ENCODE measurements at regions not wholly inside any gene's neighbourhood (a gene's known extent, or its start where the extent isn't known, plus 50 kb on each side); places are given as distances from the start of the nearest gene placed in this dataset.

DNA sequence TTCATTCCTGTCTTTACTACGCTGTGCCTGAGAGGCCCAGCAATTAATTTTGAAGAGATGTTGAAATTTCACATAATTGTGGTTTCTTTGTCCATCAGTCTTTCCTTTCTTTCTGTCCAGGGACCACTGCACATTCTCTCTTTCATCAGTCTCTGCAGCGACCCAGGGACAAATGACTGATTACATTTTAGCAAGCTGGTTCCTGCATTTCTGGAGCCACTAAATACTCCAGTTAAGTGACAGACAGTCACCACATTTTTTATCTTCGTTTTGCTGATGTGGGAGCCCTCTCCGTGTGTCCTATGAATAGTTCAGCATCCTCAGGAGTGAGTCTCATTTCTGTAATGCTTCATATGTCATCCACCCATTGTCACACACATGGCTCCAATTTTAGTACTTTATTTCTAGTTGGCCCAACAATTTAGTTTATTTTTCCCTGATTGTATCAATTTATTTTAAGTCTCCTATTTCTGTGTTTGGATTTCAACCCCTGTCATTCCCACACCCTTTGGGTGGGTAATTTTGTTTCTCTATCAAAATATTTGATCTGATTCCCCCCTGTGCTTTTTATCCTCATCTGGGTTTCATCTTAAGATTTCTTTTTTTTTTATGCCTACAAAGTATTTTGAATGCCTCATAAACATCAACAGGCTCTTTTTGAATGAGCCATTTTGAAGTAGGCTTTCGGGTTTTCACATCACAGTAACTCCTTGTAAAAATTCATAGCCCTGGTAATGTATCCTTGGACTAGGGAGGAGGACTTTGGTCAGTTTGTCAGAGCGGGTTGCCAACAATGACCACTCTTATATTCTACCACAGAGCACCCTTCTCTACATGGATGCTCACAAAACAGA, 1196.5 kb downstream of the GALC start:
- no peak overlapping the region for H3K4me3 ChIP-seq
- no peaks in the 10 kb centered on the region for H3K9me3 ChIP-seq (ENCODE audit: low read depth)
- 46% methylated on average over 6 of the region's 6 CpGs for WGBS (ENCODE audit: low lambda C conversion rate, missing lambda C conversion rate)
- no peaks in the 10 kb centered on the region for H4K20me1 ChIP-seq (ENCODE audit: insufficient read depth, poor library complexity, severe bottlenecking)
- no peaks in the 10 kb centered on the region for H3K9me2 ChIP-seq (replicated peaks; ENCODE audit: insufficient read depth)
- no peak for DNase-seq (ENCODE audit: low spot score)
- H3K4me1 ChIP-seq (ENCODE audit: insufficient read depth) = peaks cover 3% of the 10 kb centered on the region
- H3K79me2 ChIP-seq = no peaks in the 10 kb centered on the region
- H3K27ac ChIP-seq = peak overlapping the region; percentile 17
- no peak overlapping the region for H2AFZ ChIP-seq
- TF ChIP-seq EZH2 (IDR thresholded peaks at IDR 0.05; ENCODE audit: borderline replicate concordance) (no peak), EZH2phosphoT487 (IDR thresholded peaks at IDR 0.05; ENCODE audit: low read depth, severe bottlenecking, unreplicated experiment) (no peak)
- TF ChIP-seq, protein P1, sequence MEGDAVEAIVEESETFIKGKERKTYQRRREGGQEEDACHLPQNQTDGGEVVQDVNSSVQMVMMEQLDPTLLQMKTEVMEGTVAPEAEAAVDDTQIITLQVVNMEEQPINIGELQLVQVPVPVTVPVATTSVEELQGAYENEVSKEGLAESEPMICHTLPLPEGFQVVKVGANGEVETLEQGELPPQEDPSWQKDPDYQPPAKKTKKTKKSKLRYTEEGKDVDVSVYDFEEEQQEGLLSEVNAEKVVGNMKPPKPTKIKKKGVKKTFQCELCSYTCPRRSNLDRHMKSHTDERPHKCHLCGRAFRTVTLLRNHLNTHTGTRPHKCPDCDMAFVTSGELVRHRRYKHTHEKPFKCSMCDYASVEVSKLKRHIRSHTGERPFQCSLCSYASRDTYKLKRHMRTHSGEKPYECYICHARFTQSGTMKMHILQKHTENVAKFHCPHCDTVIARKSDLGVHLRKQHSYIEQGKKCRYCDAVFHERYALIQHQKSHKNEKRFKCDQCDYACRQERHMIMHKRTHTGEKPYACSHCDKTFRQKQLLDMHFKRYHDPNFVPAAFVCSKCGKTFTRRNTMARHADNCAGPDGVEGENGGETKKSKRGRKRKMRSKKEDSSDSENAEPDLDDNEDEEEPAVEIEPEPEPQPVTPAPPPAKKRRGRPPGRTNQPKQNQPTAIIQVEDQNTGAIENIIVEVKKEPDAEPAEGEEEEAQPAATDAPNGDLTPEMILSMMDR (IDR thresholded peaks at IDR 0.05; ENCODE audit: poor library complexity) = no peak
- no peaks in the 10 kb centered on the region for H3K36me3 ChIP-seq (replicated peaks; ENCODE audit: insufficient read depth, low read depth)
- no peaks in the 10 kb centered on the region for H3K27me3 ChIP-seq
- no peak overlapping the region for H3K4me2 ChIP-seq

DNA sequence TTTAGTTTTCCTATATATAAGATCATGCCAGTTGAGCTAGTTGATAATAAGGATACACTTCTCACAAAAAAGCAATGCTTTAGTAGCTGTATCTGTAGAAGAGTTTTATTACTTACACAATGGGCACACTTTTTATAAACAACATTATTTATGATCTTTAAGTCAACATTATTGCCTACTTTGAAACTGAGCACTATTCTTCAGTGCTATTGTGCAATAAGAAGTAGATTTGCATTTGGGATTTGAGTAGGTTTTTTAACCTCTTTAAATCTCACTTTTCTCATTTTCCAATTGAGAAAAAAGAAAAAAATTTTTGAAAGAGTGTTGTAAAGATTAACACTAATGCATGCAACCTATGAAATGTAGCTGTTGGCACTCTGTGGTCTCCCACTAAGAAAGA, 1198.3 kb downstream of the GALC start:
- Histone ChIP-seq H3K4me1 (ENCODE audit: insufficient read depth) (peaks cover 7% of the 10 kb centered on the region), H4K20me1 (ENCODE audit: insufficient read depth, poor library complexity, severe bottlenecking) (no peaks in the 10 kb centered on the region), H3K4me2 (no peak overlapping the region), H3K79me2 (no peaks in the 10 kb centered on the region), H3K27ac (no peak overlapping the region), H3K9me2 (replicated peaks; ENCODE audit: insufficient read depth) (no peaks in the 10 kb centered on the region), H3K27me3 (no peaks in the 10 kb centered on the region), H3K4me3 (no peak overlapping the region), H2AFZ (no peak overlapping the region), H3K36me3 (replicated peaks; ENCODE audit: insufficient read depth, low read depth) (no peaks in the 10 kb centered on the region), H3K9me3 (ENCODE audit: low read depth) (no peaks in the 10 kb centered on the region)
- TF ChIP-seq, protein P1 (IDR thresholded peaks at IDR 0.05; ENCODE audit: poor library complexity) = no peak
- no peak for TF ChIP-seq EZH2 (IDR thresholded peaks at IDR 0.05; ENCODE audit: borderline replicate concordance)
- TF ChIP-seq EZH2phosphoT487 (IDR thresholded peaks at IDR 0.05; ENCODE audit: low read depth, severe bottlenecking, unreplicated experiment) = no peak
- no peak for DNase-seq (ENCODE audit: low spot score)

DNA sequence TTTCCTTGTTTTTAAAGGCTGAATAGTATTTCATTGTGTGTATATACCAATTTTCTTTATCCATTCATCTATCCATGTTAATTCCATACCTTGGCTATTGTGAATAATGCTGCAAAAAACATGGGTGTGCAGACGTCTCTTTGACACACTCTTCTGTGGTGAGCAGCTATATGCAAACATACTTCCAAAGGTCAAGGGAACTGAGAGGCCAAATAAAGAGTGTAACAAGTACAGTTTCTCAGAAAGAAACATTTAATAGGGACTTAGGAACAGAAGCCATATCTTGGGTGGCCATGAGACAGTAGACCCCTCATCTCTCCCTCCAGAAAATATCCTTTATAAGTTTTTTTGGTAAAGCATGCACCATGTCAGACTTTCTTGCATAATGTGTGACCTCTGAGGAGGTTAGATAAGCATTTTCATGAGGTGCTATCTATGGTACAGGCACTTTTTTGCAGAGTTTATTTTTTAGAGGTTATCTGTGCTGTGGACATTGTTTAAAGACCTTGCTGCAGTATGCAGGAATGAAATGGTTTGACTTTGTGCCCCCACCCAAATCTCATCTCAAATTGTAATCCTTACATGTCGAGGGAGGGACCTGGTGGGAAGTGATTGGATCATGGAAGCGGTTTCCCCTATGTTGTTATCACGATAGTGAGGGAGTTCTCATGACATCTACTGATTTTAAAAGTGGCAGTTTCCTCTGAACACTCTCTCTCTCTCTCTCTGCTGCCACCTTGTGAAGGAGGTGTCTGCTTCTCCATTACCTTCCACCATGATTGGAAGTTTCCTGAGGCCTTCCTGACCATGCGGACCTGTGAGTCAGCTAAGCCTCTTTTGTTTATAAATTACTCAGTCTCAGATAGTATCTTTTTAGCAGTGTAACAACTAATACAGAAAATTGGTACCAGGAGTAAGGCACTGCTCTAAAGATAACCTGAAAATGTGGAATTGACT, 1202.3 kb downstream of the GALC start:
- H3K9me3 ChIP-seq (ENCODE audit: low read depth) = no peaks in the 10 kb centered on the region
- H3K9me2 ChIP-seq (replicated peaks; ENCODE audit: insufficient read depth) = no peaks in the 10 kb centered on the region
- H3K36me3 ChIP-seq (replicated peaks; ENCODE audit: insufficient read depth, low read depth) = no peaks in the 10 kb centered on the region
- H4K20me1 ChIP-seq (ENCODE audit: insufficient read depth, poor library complexity, severe bottlenecking) = no peaks in the 10 kb centered on the region
- H2AFZ ChIP-seq = no peak overlapping the region
- H3K79me2 ChIP-seq = no peaks in the 10 kb centered on the region
- no peak overlapping the region for H3K4me2 ChIP-seq
- DNase-seq (ENCODE audit: low spot score) = peak; percentile 19
- no peaks in the 10 kb centered on the region for H3K27me3 ChIP-seq
- H3K4me3 ChIP-seq = no peak overlapping the region
- peaks cover 9% of the 10 kb centered on the region for H3K4me1 ChIP-seq (ENCODE audit: insufficient read depth)
- TF ChIP-seq EZH2 (IDR thresholded peaks at IDR 0.05; ENCODE audit: borderline replicate concordance) = no peak
- TF ChIP-seq, protein P1 (IDR thresholded peaks at IDR 0.05; ENCODE audit: poor library complexity) = peak; percentile 24
- WGBS (ENCODE audit: low lambda C conversion rate, missing lambda C conversion rate) = 76% methylated on average over 5 of the region's 5 CpGs
- H3K27ac ChIP-seq = peak overlapping the region; percentile 7

All from hepatocyte (in vitro differentiated cells).